ENCODE measurements at regions not wholly inside any gene's neighbourhood (a gene's known extent, or its start where the extent isn't known, plus 50 kb on each side); places are given as distances from the start of the nearest gene placed in this dataset.
"Not testable (repeated sequence)": the region's sequence is repeated elsewhere in the genome, so short reads cannot be mapped to it uniquely, and the experiment has no call there.

DNA sequence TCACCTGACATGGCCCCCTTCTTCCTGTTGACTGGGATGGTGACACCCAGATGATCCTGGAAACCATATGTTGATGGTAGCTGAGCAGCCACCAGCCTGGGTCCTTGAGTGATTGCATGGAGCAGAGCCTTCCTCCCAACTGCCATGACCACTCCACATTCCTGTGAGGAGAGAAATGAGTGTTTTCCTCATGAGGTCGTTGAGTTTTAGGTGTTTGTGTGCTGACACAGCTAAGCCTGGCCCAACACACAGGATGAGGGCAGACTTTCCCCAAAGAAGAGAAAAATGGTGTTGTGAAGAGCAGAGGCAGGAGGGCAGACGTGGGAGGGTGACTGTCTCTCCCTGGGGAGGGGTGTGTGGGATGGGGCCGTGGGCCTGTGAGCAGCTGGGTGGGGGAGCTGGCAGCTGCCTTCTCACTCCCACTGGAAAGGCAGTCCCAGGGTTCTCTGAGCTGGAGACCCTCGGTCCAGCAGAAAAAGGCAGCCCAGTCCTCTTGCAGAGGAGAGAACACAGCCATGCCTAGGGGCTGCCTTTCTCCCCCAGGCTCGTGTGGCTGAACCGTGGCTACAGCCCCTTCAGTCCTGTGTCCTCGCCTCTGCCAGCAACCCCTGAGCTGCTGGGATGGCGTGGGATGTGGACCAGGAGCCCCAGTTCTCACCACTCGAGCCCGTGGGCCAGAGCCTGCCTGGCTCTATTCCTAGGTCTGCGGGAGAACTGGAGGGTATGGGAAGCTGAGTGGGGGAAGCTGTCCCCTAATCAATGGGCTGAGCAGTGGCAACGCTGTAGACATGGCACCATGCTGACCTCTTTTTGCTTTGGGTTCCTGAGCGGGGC is 257.0 kb downstream of the ADGRD1 start:
- H3K27me3 ChIP-seq (ENCODE audit: control insufficient read depth, insufficient read depth, low read length) = no peaks in the 10 kb centered on the region
- TF ChIP-seq, protein P1, sequence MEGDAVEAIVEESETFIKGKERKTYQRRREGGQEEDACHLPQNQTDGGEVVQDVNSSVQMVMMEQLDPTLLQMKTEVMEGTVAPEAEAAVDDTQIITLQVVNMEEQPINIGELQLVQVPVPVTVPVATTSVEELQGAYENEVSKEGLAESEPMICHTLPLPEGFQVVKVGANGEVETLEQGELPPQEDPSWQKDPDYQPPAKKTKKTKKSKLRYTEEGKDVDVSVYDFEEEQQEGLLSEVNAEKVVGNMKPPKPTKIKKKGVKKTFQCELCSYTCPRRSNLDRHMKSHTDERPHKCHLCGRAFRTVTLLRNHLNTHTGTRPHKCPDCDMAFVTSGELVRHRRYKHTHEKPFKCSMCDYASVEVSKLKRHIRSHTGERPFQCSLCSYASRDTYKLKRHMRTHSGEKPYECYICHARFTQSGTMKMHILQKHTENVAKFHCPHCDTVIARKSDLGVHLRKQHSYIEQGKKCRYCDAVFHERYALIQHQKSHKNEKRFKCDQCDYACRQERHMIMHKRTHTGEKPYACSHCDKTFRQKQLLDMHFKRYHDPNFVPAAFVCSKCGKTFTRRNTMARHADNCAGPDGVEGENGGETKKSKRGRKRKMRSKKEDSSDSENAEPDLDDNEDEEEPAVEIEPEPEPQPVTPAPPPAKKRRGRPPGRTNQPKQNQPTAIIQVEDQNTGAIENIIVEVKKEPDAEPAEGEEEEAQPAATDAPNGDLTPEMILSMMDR (IDR thresholded peaks at IDR 0.05) = no peak
- H3K4me2 ChIP-seq (ENCODE audit: low read length) = no peak overlapping the region
- no peaks in the 10 kb centered on the region for H3K79me2 ChIP-seq
- H3K4me3 ChIP-seq (ENCODE audit: low read depth, low read length) = no peak overlapping the region
- no peak overlapping the region for H3K9ac ChIP-seq
- no peak overlapping the region for H3K27ac ChIP-seq
- no peaks in the 10 kb centered on the region for H3K4me1 ChIP-seq
- H2AFZ ChIP-seq = no peak overlapping the region
- H3K9me3 ChIP-seq (ENCODE audit: control insufficient read depth, low read length) = no peaks in the 10 kb centered on the region
- H3K36me3 ChIP-seq (ENCODE audit: control insufficient read depth, insufficient read depth, low read length) = no peaks in the 10 kb centered on the region

DNA sequence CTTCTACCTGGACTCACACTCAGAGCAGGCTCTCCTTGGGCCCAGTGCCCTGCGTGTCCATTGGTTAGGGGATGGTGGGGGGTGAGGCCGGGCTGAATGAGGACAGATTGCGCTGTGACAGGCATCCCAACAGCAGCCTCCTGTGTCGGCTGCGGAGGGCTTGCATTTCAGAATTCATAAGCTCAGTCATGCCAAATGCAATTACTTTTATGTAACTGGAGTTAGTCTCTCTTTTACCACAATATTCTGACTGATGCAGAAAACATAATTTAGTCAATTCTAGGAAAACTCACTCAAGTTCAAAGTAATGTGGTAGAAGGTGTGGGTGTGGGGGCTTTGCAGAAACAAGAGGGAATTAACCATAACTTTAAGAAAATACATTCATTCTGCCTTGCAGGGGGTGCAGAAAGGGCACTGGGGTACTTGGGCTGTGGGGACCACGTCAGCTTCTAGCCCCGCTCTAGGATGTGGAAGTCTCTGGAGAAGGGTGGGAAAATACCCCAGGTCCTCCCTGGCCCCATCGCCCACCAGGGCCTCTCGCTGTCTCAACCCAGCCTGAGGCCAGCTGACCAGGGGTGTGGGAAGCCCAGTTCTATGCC is 257.7 kb downstream of the ADGRD1 start:
- H3K27me3 ChIP-seq (ENCODE audit: control insufficient read depth, insufficient read depth, low read length) = no peaks in the 10 kb centered on the region
- no peak overlapping the region for H3K27ac ChIP-seq
- H3K4me2 ChIP-seq (ENCODE audit: low read length) = no peak overlapping the region
- TF ChIP-seq, protein P1 (IDR thresholded peaks at IDR 0.05) = no peak
- H3K4me1 ChIP-seq = no peaks in the 10 kb centered on the region
- no peak overlapping the region for H2AFZ ChIP-seq
- no peak overlapping the region for H3K4me3 ChIP-seq (ENCODE audit: low read depth, low read length)
- no peaks in the 10 kb centered on the region for H3K36me3 ChIP-seq (ENCODE audit: control insufficient read depth, insufficient read depth, low read length)
- H3K79me2 ChIP-seq = no peaks in the 10 kb centered on the region
- no peaks in the 10 kb centered on the region for H3K9me3 ChIP-seq (ENCODE audit: control insufficient read depth, low read length)
- no peak overlapping the region for H3K9ac ChIP-seq

GRCh38 chr12:131213896-131214442 is 260.3 kb downstream of the ADGRD1 start:
- H3K4me3 ChIP-seq (ENCODE audit: low read depth, low read length) = no peak overlapping the region
- no peaks in the 10 kb centered on the region for H3K36me3 ChIP-seq (ENCODE audit: control insufficient read depth, insufficient read depth, low read length)
- TF ChIP-seq, protein P1 (IDR thresholded peaks at IDR 0.05) = no peak
- no peak overlapping the region for H3K27ac ChIP-seq
- no peaks in the 10 kb centered on the region for H3K27me3 ChIP-seq (ENCODE audit: control insufficient read depth, insufficient read depth, low read length)
- H3K4me2 ChIP-seq (ENCODE audit: low read length) = no peak overlapping the region
- H3K4me1 ChIP-seq = peaks cover 3% of the 10 kb centered on the region
- H3K9ac ChIP-seq = no peak overlapping the region
- H3K9me3 ChIP-seq (ENCODE audit: control insufficient read depth, low read length) = no peaks in the 10 kb centered on the region
- no peak overlapping the region for H2AFZ ChIP-seq
- no peaks in the 10 kb centered on the region for H3K79me2 ChIP-seq

- H2AFZ ChIP-seq; H3K79me2 ChIP-seq; H3K27me3 ChIP-seq (ENCODE audit: control insufficient read depth, insufficient read depth, low read length); H3K9me3 ChIP-seq (ENCODE audit: control insufficient read depth, low read length); H3K27ac ChIP-seq; H3K4me1 ChIP-seq; H3K9ac ChIP-seq; H3K36me3 ChIP-seq (ENCODE audit: control insufficient read depth, insufficient read depth, low read length); H3K4me3 ChIP-seq (ENCODE audit: low read depth, low read length); H3K4me2 ChIP-seq (ENCODE audit: low read length): not testable (repeated sequence)
Measured at GRCh38 chr12:131214936-131215335, 261.2 kb downstream of the ADGRD1 start.

- not testable (repeated sequence) for H3K79me2 ChIP-seq; H3K4me1 ChIP-seq; H3K27me3 ChIP-seq (ENCODE audit: control insufficient read depth, insufficient read depth, low read length); H3K36me3 ChIP-seq (ENCODE audit: control insufficient read depth, insufficient read depth, low read length); H2AFZ ChIP-seq; H3K27ac ChIP-seq; H3K4me2 ChIP-seq (ENCODE audit: low read length); H3K9ac ChIP-seq; H3K9me3 ChIP-seq (ENCODE audit: control insufficient read depth, low read length); H3K4me3 ChIP-seq (ENCODE audit: low read depth, low read length)
Measured at GRCh38 chr12:131216587-131216986, 262.9 kb downstream of the ADGRD1 start.

Measured in parathyroid adenoma (tissue), 2 donors.